CD8-positive, alpha-beta memory T cell (primary cell): ENCODE measurements at regions not wholly inside any gene's neighbourhood (a gene's known extent, or its start where the extent isn't known, plus 50 kb on each side); places are given as distances from the start of the nearest gene placed in this dataset.

Source experiments
- CTCF ChIA-PET: fragments of 350-600 bp; sonication (Branson Sonifier 250); formaldehyde crosslinking; loops from one replicate; lab custom pipeline; 2021; ENCODE audit warnings: antibody characterized with exemption; lab: Charles Lee
- POLR2A ChIA-PET: fragments of 350-600 bp; sonication (Branson Sonifier 250); formaldehyde crosslinking; loops from one replicate; lab custom pipeline; 2021; ENCODE audit warnings: antibody characterized with exemption; lab: Charles Lee
- DNase-seq, 5 donors: peaks; one replicate each; pipeline versions ENCODE4 v3.0.0 to v3.0.0-alpha.2; 2020 to 2022; ENCODE audit warnings: mixed read lengths in 1 of 5
- H3K27ac ChIP-seq: one replicate; pipeline ENCODE4 v1.7.0; 2013; ENCODE audit warnings: low read depth, mild to moderate bottlenecking, low read length, moderate library complexity
- H3K27me3 ChIP-seq: 2 replicates; pipeline ENCODE4 v1.7.0; 2013; ENCODE audit warnings: low read length, mild to moderate bottlenecking; ENCODE audit not compliant: insufficient read depth, poor library complexity, severe bottlenecking
- H3K36me3 ChIP-seq: 2 replicates; pipeline ENCODE4 v1.7.0; 2013; ENCODE audit warnings: mild to moderate bottlenecking, low read length, moderate library complexity; ENCODE audit not compliant: insufficient read depth
- H3K4me1 ChIP-seq: 2 replicates; pipeline ENCODE4 v1.7.0; 2013; ENCODE audit warnings: mild to moderate bottlenecking, low read length, moderate library complexity; ENCODE audit not compliant: insufficient read depth
- H3K4me3 ChIP-seq: 2 replicates; pipeline ENCODE4 v1.7.0; 2013; ENCODE audit warnings: mild to moderate bottlenecking, low read length
- H3K9me3 ChIP-seq: 2 replicates; pipeline ENCODE4 v1.7.0; 2013; ENCODE audit warnings: mild to moderate bottlenecking, low read length
- H3K27ac Mint-ChIP-seq, 8 donors: one replicate each; pipeline ENCODE4 v1.8.0; 2020 to 2021; ENCODE audit warnings: mixed read lengths in 8 of 8, mild to moderate bottlenecking in 6 of 8, inconsistent platforms in 3 of 8, moderate library complexity in 3 of 8
- H3K27me3 Mint-ChIP-seq, 2 donors: one replicate each; pipeline ENCODE4 v1.8.0; 2020 to 2021; ENCODE audit warnings: mixed read lengths in 2 of 2, mild to moderate bottlenecking in 1 of 2, moderate library complexity in 1 of 2
- H3K36me3 Mint-ChIP-seq, 3 donors: one replicate each; pipeline ENCODE4 v1.8.0; 2020 to 2021; ENCODE audit warnings: mixed read lengths in 3 of 3, inconsistent platforms in 1 of 3, mild to moderate bottlenecking in 1 of 3
- H3K4me1 Mint-ChIP-seq, 3 donors: one replicate each; pipeline ENCODE4 v1.8.0; 2020 to 2021; ENCODE audit warnings: mixed read lengths in 3 of 3, inconsistent platforms in 1 of 3, mild to moderate bottlenecking in 1 of 3
- H3K4me3 Mint-ChIP-seq, 7 donors: one replicate each; pipeline ENCODE4 v1.8.0; 2020 to 2021; ENCODE audit warnings: mixed read lengths in 7 of 7, mild to moderate bottlenecking in 6 of 7, moderate library complexity in 4 of 7, inconsistent platforms in 2 of 7
- H3K9me3 Mint-ChIP-seq, 5 donors: one replicate each; pipeline ENCODE4 v1.8.0; 2020 to 2022; ENCODE audit warnings: mixed read lengths in 5 of 5, mild to moderate bottlenecking in 3 of 5, moderate library complexity in 2 of 5, inconsistent platforms in 1 of 5

DNA sequence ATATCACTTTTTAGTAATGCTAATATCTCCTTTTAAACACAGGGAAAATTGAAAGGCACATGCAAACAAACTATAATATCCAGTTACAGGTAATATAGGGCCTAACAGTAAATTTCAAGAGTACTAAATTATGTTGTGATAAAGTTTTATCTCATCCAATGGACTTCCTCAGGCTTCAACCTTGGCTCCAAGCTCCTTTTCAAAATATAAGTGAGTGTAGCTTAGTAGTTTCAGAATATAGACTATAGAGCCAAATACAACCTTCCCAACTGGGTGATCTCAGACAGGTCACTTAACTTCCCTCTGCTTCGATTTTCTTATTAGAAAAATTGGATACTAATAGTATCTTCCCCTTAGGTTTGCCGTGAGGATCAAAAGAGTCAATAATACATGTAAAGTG lies 93.5 kb upstream of the PARD3B start:
- Histone ChIP-seq H3K27ac (no peak overlapping the region), H3K9me3 (no peaks in the 10 kb centered on the region), H3K4me3 (no peak overlapping the region), H3K36me3 (no peaks in the 10 kb centered on the region), H3K27me3 (no peaks in the 10 kb centered on the region), H3K4me1 (no peaks in the 10 kb centered on the region)
- ChIA-PET CTCF (no interaction called here), POLR2A (no interaction called here)
- no peaks in the 10 kb centered on the region for H3K4me1 Mint-ChIP-seq
- peaks cover 0 to 6% (median 0%) of the 10 kb centered on the region in 5 donors for H3K9me3 Mint-ChIP-seq
- H3K4me3 Mint-ChIP-seq: no peak overlapping the region
- peaks cover 0 to 3% of the 10 kb centered on the region in 2 donors for H3K27me3 Mint-ChIP-seq
- DNase-seq: no peak
- no peaks in the 10 kb centered on the region for H3K36me3 Mint-ChIP-seq
- H3K27ac Mint-ChIP-seq: no peak overlapping the region

DNA sequence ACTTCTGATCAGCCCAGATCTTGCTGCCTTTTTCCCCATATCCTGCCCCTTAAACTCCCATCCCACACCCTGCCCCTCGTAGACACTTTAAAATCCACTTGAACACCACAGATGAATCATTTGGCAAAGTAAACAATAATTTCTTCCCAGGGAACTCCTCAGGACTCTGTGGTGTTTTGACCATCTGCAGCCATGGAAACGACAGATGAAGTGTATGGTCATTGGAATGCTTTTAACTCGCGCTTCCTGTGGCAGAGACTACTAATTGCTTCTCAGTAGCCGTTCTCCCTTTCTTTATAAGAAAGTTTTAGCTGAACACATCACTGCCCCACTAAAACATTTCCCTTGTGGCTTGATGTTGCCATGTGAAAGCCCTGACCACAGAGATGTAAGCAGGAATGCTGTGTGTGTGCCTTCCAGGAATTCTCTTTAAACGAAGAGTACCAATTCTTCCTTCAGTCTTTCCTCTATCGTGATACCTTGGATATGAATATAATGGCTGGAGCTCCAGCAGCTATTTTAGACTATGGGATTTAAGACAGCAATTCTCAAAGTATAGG lies 92.7 kb upstream of the PARD3B start:
- no peaks in the 10 kb centered on the region for H3K27me3 ChIP-seq
- H3K27ac ChIP-seq: no peak overlapping the region
- ChIA-PET CTCF (no interaction called here), POLR2A (no interaction called here)
- H3K27ac Mint-ChIP-seq: no peak overlapping the region
- no peaks in the 10 kb centered on the region for H3K4me1 ChIP-seq
- H3K4me3 Mint-ChIP-seq: no peak overlapping the region
- H3K27me3 Mint-ChIP-seq: peaks cover 0 to 3% of the 10 kb centered on the region in 2 donors
- no peaks in the 10 kb centered on the region for H3K36me3 ChIP-seq
- no peaks in the 10 kb centered on the region for H3K36me3 Mint-ChIP-seq
- H3K9me3 ChIP-seq: no peaks in the 10 kb centered on the region
- no peak for DNase-seq
- no peak overlapping the region for H3K4me3 ChIP-seq
- H3K9me3 Mint-ChIP-seq: peaks cover 0 to 6% (median 0%) of the 10 kb centered on the region in 5 donors
- no peaks in the 10 kb centered on the region for H3K4me1 Mint-ChIP-seq

DNA sequence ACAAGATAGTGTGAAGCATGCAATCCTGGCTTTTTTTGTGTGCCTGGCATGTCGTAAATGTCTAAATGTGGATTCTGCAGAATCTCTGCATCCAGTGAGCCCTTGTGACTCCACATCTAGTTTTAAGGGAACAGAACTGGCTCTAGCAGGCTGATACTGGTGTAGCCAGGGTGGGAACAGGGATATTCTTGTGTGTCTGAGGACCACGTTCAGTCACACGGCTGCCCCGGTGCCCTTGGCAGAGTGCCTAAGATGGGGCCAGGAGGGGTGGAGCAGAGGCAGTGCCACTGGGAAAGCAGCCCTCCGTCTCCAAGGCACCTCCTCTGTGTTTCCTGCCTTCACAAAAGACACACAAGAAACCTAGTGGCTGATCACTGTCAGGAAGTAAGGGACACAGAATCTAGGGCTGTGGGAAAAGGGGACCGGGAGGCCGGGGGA lies 91.5 kb upstream of the PARD3B start:
- H3K4me1 ChIP-seq: no peaks in the 10 kb centered on the region
- ChIA-PET POLR2A (no interaction called here), CTCF (no interaction called here)
- H3K27ac Mint-ChIP-seq: no peak overlapping the region
- no peaks in the 10 kb centered on the region for H3K4me1 Mint-ChIP-seq
- no peak overlapping the region for H3K27ac ChIP-seq
- DNase-seq: no peak
- H3K36me3 ChIP-seq: no peaks in the 10 kb centered on the region
- peaks cover 3 to 4% of the 10 kb centered on the region in 2 donors for H3K27me3 Mint-ChIP-seq
- no peaks in the 10 kb centered on the region for H3K27me3 ChIP-seq
- H3K4me3 ChIP-seq: no peak overlapping the region
- H3K4me3 Mint-ChIP-seq: no peak overlapping the region
- H3K9me3 ChIP-seq: no peaks in the 10 kb centered on the region
- H3K36me3 Mint-ChIP-seq: no peaks in the 10 kb centered on the region
- peaks cover 0 to 6% (median 0%) of the 10 kb centered on the region in 5 donors for H3K9me3 Mint-ChIP-seq

DNA sequence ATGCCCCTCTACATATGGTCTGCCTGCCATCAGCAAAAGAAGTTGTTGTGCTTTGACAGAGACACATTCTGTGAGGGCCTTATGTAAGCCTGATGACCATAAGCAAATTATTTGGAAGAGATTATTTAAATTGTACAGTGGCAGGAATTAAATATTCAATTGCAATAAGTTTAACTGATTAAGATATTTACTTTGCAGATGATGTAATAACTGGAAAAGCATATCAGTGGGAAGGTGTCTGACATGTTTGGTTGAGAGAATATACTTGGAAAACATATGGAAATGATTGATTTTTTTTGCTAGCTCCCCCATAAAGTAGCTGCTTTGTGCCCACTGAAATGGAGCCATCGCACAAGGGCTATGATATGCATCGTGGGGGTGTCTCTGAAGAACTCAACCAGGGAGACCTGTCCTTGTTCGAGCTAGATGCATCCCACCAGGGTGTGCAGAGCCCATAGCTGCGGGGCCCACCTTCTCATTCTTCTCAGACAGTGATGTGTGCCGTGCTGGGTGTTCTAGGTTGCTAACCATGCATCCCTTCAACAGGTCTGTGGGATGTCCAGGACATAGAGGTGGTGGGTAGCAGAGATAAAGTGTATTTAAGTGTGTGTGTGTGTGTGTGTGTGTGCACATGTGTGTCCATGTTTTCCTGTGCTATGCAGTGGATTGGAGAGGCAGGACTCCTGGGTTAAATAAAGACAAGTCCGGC lies 90.4 kb upstream of the PARD3B start:
- H3K4me1 Mint-ChIP-seq: no peaks in the 10 kb centered on the region
- H3K36me3 Mint-ChIP-seq: no peaks in the 10 kb centered on the region
- H3K4me3 Mint-ChIP-seq: no peak overlapping the region
- Histone ChIP-seq H3K9me3 (no peaks in the 10 kb centered on the region), H3K27ac (no peak overlapping the region), H3K27me3 (no peaks in the 10 kb centered on the region), H3K36me3 (no peaks in the 10 kb centered on the region), H3K4me3 (no peak overlapping the region), H3K4me1 (no peaks in the 10 kb centered on the region)
- H3K27me3 Mint-ChIP-seq: peaks cover 3 to 7% of the 10 kb centered on the region in 2 donors
- DNase-seq: no peak
- CTCF ChIA-PET: no interaction called here
- no peak overlapping the region for H3K27ac Mint-ChIP-seq
- POLR2A ChIA-PET: no interaction called here
- H3K9me3 Mint-ChIP-seq: peaks cover 0 to 6% (median 0%) of the 10 kb centered on the region in 5 donors

DNA sequence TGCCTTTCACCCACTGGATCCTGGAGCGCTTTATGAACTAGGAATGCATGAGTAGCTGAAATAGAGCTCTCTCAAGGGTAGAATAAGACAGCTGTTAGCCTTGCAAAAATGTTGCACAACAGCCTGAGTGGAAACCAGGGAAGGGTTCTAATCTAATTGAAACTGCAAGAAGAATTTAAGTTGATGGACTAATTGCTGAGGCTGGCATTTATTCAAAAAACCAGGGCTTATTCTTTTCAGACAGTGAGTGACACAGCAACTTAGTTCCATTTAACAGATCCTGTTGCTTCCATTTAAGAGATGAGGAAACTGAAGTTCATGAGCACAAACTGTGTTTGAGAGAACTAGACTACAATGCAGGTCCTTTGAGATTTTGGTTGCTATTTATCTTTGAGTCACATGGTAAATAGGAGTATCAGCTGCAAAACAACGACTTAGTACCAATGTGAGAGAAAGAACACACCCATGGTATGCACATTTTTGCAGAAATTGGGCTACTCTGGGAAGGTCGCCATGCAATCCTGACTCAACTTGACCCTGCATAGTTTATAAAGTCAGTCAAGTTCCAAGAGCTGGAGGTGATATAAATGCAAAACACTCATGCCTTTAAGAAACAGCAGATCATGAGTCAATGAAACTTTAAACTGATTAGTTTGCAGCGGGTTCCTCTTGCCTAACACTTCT lies 76.4 kb upstream of the PARD3B start:
- Mint-ChIP-seq H3K27me3 (peaks cover 0 to 2% of the 10 kb centered on the region in 2 donors), H3K36me3 (no peaks in the 10 kb centered on the region), H3K9me3 (peaks cover 0 to 6% (median 2%) of the 10 kb centered on the region in 5 donors), H3K4me3 (no peak overlapping the region), H3K27ac (no peak overlapping the region), H3K4me1 (no peaks in the 10 kb centered on the region)
- no peak overlapping the region for H3K4me3 ChIP-seq
- no peaks in the 10 kb centered on the region for H3K4me1 ChIP-seq
- H3K9me3 ChIP-seq: no peaks in the 10 kb centered on the region
- no peaks in the 10 kb centered on the region for H3K36me3 ChIP-seq
- H3K27ac ChIP-seq: no peak overlapping the region
- no peaks in the 10 kb centered on the region for H3K27me3 ChIP-seq
- CTCF ChIA-PET: no interaction called here
- DNase-seq: no peak
- POLR2A ChIA-PET: no interaction called here

DNA sequence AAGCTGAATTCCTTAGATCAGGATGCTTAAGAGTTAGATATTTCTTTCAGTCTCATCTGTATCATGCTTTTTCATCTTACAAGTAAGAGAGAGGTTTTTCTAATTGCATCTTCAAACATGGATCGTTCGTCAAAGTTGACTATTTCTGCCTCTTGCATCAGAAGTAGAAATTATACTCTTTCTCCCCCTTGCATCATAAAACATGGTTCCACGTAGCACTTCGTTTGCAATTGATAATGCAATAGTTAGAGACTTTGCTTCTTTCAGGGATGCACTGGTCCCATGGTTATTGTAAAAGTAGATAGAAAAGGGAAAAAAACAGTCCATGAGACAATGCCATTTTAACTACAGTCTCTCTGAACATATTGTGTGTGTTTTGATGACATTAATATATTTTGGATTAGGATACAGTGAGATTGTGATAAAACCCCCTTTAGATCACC lies 75.1 kb upstream of the PARD3B start:
- Histone ChIP-seq H3K9me3 (no peaks in the 10 kb centered on the region), H3K4me1 (no peaks in the 10 kb centered on the region), H3K4me3 (no peak overlapping the region), H3K27me3 (no peaks in the 10 kb centered on the region), H3K36me3 (no peaks in the 10 kb centered on the region), H3K27ac (no peak overlapping the region)
- ChIA-PET CTCF (no interaction called here), POLR2A (no interaction called here)
- no peaks in the 10 kb centered on the region for H3K36me3 Mint-ChIP-seq
- no peak overlapping the region for H3K4me3 Mint-ChIP-seq
- H3K27ac Mint-ChIP-seq: no peak overlapping the region
- H3K27me3 Mint-ChIP-seq: peaks cover 0 to 2% of the 10 kb centered on the region in 2 donors
- DNase-seq: no peak
- H3K4me1 Mint-ChIP-seq: no peaks in the 10 kb centered on the region
- peaks cover 0 to 2% (median 0%) of the 10 kb centered on the region in 5 donors for H3K9me3 Mint-ChIP-seq

DNA sequence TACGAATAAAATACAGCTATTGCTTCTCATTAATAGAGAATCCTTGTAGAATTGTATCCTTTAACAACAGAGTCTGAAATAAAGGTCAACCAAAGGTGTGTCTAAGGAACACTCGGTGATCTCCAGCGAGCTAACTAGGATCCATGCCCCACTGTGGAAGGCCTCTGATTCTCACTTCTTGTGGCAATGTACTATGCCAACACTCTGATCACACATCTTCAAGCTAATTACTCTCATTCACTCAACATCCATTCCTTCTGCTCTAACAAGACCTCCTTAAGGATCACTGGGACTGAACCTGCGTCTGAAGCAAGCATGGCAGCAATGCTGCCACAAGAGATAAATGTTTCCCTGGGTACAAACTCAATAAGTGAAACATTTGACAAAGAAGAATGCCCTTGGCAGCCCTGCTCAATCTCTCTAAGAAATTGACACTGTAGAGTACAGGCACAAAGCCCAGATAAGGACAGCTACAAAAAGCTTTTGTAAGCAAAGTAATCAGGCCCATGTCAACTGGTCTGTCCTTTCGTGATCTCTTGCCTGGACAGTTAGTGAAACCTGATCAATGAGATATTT lies 74.6 kb upstream of the PARD3B start:
- H3K27ac ChIP-seq: no peak overlapping the region
- ChIA-PET POLR2A (no interaction called here), CTCF (no interaction called here)
- H3K9me3 ChIP-seq: no peaks in the 10 kb centered on the region
- no peak overlapping the region for H3K27ac Mint-ChIP-seq
- no peak for DNase-seq
- H3K4me1 Mint-ChIP-seq: no peaks in the 10 kb centered on the region
- H3K27me3 Mint-ChIP-seq: peaks cover 0 to 2% of the 10 kb centered on the region in 2 donors
- H3K4me1 ChIP-seq: no peaks in the 10 kb centered on the region
- no peak overlapping the region for H3K4me3 ChIP-seq
- H3K9me3 Mint-ChIP-seq: peaks cover 0 to 2% (median 0%) of the 10 kb centered on the region in 5 donors
- H3K27me3 ChIP-seq: no peaks in the 10 kb centered on the region
- no peak overlapping the region for H3K4me3 Mint-ChIP-seq
- H3K36me3 ChIP-seq: no peaks in the 10 kb centered on the region
- no peaks in the 10 kb centered on the region for H3K36me3 Mint-ChIP-seq

DNA sequence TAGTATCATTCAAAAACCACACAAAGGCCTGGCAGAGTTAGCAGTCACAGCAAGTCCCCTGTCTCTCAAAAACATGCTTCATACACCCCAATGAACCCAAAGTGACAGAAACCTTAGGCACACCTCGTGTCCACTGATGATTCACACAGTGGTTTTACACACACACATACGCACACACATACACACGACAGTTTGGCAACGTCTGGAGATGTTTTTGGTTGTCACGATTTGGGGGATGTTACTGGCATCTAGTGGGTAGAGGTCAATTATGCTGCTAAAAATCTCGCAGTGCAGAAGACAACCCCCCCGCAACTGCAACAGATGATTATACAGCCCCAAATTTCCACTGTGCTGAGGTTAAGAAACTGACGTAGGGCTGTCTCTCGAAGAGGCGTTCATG lies 72.9 kb upstream of the PARD3B start:
- Mint-ChIP-seq H3K27ac (no peak overlapping the region), H3K9me3 (no peaks in the 10 kb centered on the region), H3K4me1 (no peaks in the 10 kb centered on the region), H3K36me3 (no peaks in the 10 kb centered on the region), H3K27me3 (peaks cover 0 to 2% of the 10 kb centered on the region in 2 donors), H3K4me3 (no peak overlapping the region)
- H3K9me3 ChIP-seq: no peaks in the 10 kb centered on the region
- ChIA-PET CTCF (no interaction called here), POLR2A (no interaction called here)
- H3K27me3 ChIP-seq: no peaks in the 10 kb centered on the region
- H3K36me3 ChIP-seq: no peaks in the 10 kb centered on the region
- no peak overlapping the region for H3K27ac ChIP-seq
- no peaks in the 10 kb centered on the region for H3K4me1 ChIP-seq
- DNase-seq: no peak
- H3K4me3 ChIP-seq: no peak overlapping the region
